LNCaP clone FGC (cell line): ENCODE measurements at regions not wholly inside any gene's neighbourhood (a gene's known extent, or its start where the extent isn't known, plus 50 kb on each side); places are given as distances from the start of the nearest gene placed in this dataset.

Experiments
- DNase-seq: peaks from one replicate; pipeline ENCODE4 v3.0.0-alpha.2; 2011; ENCODE audit warnings: low read depth
- H3K4me3 ChIP-seq: 2 replicates; pipeline ENCODE4 v1.5.1; 2011; ENCODE audit warnings: mild to moderate bottlenecking, low read depth, low read length, control low read depth
- TF ChIP-seq, protein P1 (sequence below): IDR thresholded peaks from 2 replicates; pipeline ENCODE4 v1.5.1; 2012; ENCODE audit warnings: mild to moderate bottlenecking; ENCODE audit not compliant: control insufficient read depth, insufficient read depth; ENCODE audit errors: extremely low read depth

DNA sequence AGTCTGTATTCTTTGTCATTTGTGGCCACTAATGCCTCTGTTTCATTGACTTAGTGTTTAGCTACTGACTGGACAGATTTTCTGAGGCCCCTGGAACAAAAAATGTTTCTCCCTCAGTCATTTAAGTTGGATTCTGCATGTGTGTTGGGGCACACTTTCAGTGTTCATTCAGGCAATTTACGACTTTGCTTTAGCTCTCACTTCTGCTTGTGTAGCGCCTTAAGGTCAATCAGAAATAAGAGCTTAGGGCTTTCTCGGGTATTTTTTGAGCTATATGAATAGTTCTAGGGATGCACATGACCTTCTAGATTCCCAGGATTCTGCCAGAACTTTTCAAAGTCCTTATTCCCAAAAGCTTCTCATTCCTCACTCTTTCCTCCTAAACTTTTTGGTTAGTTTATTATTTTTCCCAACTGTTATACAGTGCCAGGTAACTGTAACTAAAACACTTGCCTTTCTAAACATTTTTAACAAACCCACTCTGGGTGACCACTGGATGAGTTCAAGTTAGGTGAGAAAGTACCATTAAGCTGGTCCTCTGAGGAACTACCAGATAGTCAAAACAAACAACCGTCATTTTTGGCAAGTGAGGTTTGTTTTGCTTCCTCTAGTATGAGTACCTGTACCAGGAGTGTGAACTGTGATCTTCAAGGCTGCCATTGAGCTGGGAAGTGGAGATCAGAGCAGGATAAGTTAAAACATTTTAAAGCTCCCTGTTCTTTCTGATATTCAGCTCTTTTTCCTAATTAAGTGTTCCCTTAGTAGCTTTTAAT, 571.3 kb upstream of the TLE4 start:
- TF ChIP-seq, protein P1, sequence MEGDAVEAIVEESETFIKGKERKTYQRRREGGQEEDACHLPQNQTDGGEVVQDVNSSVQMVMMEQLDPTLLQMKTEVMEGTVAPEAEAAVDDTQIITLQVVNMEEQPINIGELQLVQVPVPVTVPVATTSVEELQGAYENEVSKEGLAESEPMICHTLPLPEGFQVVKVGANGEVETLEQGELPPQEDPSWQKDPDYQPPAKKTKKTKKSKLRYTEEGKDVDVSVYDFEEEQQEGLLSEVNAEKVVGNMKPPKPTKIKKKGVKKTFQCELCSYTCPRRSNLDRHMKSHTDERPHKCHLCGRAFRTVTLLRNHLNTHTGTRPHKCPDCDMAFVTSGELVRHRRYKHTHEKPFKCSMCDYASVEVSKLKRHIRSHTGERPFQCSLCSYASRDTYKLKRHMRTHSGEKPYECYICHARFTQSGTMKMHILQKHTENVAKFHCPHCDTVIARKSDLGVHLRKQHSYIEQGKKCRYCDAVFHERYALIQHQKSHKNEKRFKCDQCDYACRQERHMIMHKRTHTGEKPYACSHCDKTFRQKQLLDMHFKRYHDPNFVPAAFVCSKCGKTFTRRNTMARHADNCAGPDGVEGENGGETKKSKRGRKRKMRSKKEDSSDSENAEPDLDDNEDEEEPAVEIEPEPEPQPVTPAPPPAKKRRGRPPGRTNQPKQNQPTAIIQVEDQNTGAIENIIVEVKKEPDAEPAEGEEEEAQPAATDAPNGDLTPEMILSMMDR, result no peak
- no peak overlapping the region for H3K4me3 ChIP-seq
- no peak for DNase-seq

DNA sequence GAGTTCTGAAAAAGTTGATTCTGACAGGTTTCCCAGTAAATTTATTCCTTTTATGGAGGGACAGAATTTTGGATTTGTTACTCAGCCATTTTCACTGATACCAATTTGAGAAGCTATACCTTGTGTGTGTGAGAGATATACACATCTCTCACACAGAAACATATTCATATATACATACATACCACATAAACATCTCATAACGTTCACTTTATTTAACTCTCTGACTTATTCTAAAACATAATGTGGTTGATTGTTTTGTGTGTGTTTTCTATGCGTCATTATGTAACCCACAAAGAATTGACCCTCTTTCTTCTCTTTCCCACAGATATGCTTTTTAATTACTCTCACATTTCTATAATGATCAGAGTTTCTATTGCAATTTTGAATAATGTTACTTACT, 570.8 kb upstream of the TLE4 start:
- no peak overlapping the region for H3K4me3 ChIP-seq
- TF ChIP-seq, protein P1, result no peak
- no peak for DNase-seq

DNA sequence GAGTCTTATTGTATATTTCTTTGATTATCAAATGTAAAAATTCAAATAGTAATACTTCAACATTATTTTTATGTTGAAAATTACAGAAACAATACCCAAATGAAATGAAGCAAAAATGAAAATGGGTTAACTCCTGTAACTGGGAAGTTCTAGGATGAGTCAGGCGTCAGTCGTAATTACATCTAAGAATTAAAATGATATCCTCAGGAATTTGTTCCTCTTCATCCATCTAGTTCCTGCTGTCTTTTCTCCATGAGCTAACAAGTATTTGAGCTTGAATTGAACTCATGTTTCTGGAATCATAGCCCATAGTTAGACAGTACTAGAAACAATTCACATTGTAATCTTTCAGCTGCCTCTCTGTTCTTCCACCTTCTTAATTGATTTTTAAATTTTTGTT, 568.3 kb upstream of the TLE4 start:
- DNase-seq, result no peak
- no peak overlapping the region for H3K4me3 ChIP-seq
- TF ChIP-seq, protein P1, result no peak

DNA sequence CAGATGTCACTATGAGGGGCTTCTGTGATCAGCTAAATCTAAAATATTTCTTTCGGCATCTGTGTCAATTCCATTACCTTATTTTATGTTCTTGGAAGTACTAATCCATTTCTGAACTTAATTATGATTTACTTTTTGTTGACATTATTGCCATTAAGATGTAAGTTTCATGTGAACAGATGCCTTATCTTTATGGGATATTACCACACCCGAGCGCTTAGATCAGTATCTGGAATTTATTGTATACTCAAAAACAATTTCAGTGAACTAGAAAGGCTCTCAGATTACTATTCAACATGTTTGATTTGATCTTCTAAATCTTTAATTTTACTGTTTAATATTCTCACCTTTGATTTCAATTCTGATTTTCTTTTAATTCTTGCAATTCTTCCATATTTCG, 567.7 kb upstream of the TLE4 start:
- no peak for DNase-seq
- TF ChIP-seq, protein P1, result no peak
- no peak overlapping the region for H3K4me3 ChIP-seq

DNA sequence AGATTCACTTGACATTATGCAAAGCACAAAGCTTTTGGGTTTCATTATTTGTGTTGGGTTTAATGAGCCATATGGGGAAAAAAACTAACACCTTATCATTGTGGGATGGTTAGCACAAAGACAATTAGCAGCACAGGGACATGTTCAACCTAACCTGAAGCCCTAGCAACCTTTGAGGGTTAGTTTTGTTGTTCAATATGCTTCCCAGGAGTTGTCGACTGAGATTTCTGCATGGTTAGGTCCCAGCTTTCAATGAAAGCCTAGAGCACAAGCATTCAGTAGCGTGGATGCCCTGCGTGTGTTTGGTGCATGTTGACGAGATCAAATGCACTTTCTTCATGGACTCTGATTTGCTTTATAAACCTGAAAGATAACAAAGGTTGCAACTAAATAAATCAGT, 565.2 kb upstream of the TLE4 start:
- no peak overlapping the region for H3K4me3 ChIP-seq
- TF ChIP-seq, protein P1, result no peak
- DNase-seq, result no peak

DNA sequence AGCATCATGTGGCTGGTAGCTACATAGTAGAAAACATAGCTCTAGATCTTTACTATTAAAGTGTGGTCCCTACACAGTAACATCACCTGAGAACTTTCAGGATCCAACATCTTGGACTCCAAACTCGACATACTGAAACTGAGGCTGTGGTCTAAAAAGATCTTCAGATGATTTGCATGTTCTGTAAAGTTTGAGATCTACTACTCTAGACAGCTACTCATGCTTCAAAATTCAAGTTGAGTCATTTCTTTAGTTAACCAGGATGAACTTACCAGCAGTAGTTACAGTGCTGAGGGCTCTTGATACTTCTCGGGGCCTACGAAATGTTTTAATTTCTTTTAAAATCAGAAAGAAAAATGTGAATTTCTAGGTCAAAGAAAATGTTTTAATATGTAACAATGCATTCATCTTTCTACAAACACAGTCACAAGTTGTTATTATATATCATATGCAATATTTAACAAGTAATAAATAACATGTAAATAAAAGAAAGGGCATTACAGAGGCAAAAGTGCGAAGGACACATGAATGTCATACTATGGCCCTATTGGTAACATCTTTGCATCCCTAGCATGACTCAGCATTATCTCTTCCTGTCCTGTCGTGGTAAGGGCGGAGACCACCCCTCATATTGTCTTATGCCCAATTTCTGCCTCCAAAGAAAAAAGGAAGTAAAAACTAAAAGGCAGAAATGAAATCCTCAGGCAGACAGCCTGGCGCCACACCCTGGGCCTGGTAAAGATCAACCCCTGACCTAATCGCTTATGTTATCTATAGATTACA, 563.9 kb upstream of the TLE4 start:
- no peak overlapping the region for H3K4me3 ChIP-seq
- no peak for DNase-seq
- TF ChIP-seq, protein P1, result no peak
